Subcutaneous abdominal adipose tissue (tissue), 5 donors: ENCODE measurements at regions not wholly inside any gene's neighbourhood (a gene's known extent, or its start where the extent isn't known, plus 50 kb on each side); places are given as distances from the start of the nearest gene placed in this dataset.

Experiments used
- H3K27ac ChIP-seq: one replicate; pipeline ENCODE4 v1.7.0; 2013; ENCODE audit warnings: low read depth, mild to moderate bottlenecking, inconsistent platforms, low read length, moderate library complexity
- H3K27me3 ChIP-seq, 5 donors: one replicate each; pipeline ENCODE4 v1.7.0; 2013; ENCODE audit warnings: low read length in 5 of 5, inconsistent platforms in 1 of 5; ENCODE audit not compliant: control insufficient read depth in 5 of 5, insufficient read depth in 4 of 5
- H3K36me3 ChIP-seq, 5 donors: one replicate each; pipeline ENCODE4 v1.7.0; 2013; ENCODE audit warnings: low read length in 5 of 5; ENCODE audit not compliant: control insufficient read depth in 5 of 5, insufficient read depth in 5 of 5
- H3K4me1 ChIP-seq, 5 donors: one replicate each; pipeline ENCODE4 v1.7.0; 2013; ENCODE audit warnings: low read length in 5 of 5, mild to moderate bottlenecking in 3 of 5, moderate library complexity in 1 of 5; ENCODE audit not compliant: control insufficient read depth in 5 of 5, insufficient read depth in 5 of 5
- H3K4me3 ChIP-seq, 5 donors: one replicate each; pipeline ENCODE4 v1.7.0; 2013; ENCODE audit warnings: low read length in 5 of 5, low read depth in 1 of 5
- H3K9ac ChIP-seq, 5 donors: one replicate each; pipeline ENCODE4 v1.7.0; 2013; ENCODE audit warnings: low read length in 5 of 5, mild to moderate bottlenecking in 4 of 5, moderate library complexity in 3 of 5
- H3K9me3 ChIP-seq, 5 donors: one replicate each; pipeline ENCODE4 v1.7.0; 2013; ENCODE audit warnings: low read length in 5 of 5; ENCODE audit not compliant: control insufficient read depth in 5 of 5
- donor health status: healthy.
- donor health status: healthy.
- donor health status: healthy.
- donor health status: healthy.
- donor health status: healthy.

- H3K4me1 ChIP-seq, result no peaks in the 10 kb centered on the region
- H3K9ac ChIP-seq, result no peak overlapping the region
- no peak overlapping the region for H3K4me3 ChIP-seq
- H3K27me3 ChIP-seq, result no peaks in the 10 kb centered on the region
- peaks cover 0 to 3% (median 0%) of the 10 kb centered on the region in 5 donors for H3K9me3 ChIP-seq
- no peak overlapping the region for H3K27ac ChIP-seq
- H3K36me3 ChIP-seq, result no peaks in the 10 kb centered on the region
Observed at GRCh38 chr16:64172226-64172625, 949.6 kb downstream of the CDH11 start.

GRCh38 chr16:64171632-64172031, 950.2 kb downstream of the CDH11 start:
- Histone ChIP-seq H3K4me1 (no peaks in the 10 kb centered on the region), H3K9ac (no peak overlapping the region), H3K9me3 (no peaks in the 10 kb centered on the region), H3K4me3 (no peak overlapping the region), H3K36me3 (no peaks in the 10 kb centered on the region), H3K27ac (no peak overlapping the region), H3K27me3 (no peaks in the 10 kb centered on the region)

- Histone ChIP-seq H3K27ac (no peak overlapping the region), H3K27me3 (no peaks in the 10 kb centered on the region), H3K4me3 (no peak overlapping the region), H3K36me3 (no peaks in the 10 kb centered on the region), H3K4me1 (no peaks in the 10 kb centered on the region), H3K9me3 (no peaks in the 10 kb centered on the region), H3K9ac (no peak overlapping the region)
Observed at GRCh38 chr16:64168371-64168770, 953.5 kb downstream of the CDH11 start.

DNA sequence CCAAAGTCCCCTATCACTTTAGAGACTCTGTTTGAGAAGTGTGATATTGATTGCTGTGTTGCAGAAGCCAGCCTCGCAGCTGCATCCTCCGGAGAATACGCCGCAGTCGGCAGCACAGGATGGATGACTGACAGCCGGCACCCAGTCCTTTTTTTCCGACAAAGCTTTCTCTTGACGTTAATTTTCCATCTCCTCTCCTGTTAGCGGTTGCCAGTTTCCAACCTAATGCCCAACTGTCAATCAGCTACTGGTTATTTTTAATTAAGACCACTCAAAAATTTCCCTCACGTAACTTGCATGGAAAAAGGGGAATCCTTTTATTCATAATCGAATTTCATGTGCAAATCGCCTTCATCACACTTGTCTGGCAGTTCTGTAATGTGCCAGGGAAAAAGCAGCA, 953.9 kb downstream of the CDH11 start:
- no peak overlapping the region for H3K27ac ChIP-seq
- H3K9ac ChIP-seq, result no peak overlapping the region
- no peak overlapping the region for H3K4me3 ChIP-seq
- no peaks in the 10 kb centered on the region for H3K4me1 ChIP-seq
- no peaks in the 10 kb centered on the region for H3K36me3 ChIP-seq
- H3K27me3 ChIP-seq, result no peaks in the 10 kb centered on the region
- H3K9me3 ChIP-seq, result no peaks in the 10 kb centered on the region

- Histone ChIP-seq H3K4me3 (no peak overlapping the region), H3K36me3 (no peaks in the 10 kb centered on the region), H3K27ac (no peak overlapping the region), H3K9me3 (no peaks in the 10 kb centered on the region), H3K4me1 (peaks cover 0 to 4% (median 0%) of the 10 kb centered on the region in 5 donors), H3K27me3 (no peaks in the 10 kb centered on the region), H3K9ac (no peak overlapping the region)
Observed at GRCh38 chr16:64165368-64165767, 956.5 kb downstream of the CDH11 start.

GRCh38 chr16:64162613-64163375, 959.1 kb downstream of the CDH11 start:
- H3K27me3 ChIP-seq, result no peaks in the 10 kb centered on the region
- H3K9me3 ChIP-seq, result no peaks in the 10 kb centered on the region
- no peak overlapping the region for H3K27ac ChIP-seq
- no peak overlapping the region for H3K4me3 ChIP-seq
- no peak overlapping the region for H3K9ac ChIP-seq
- peaks cover 0 to 4% (median 0%) of the 10 kb centered on the region in 5 donors for H3K4me1 ChIP-seq
- no peaks in the 10 kb centered on the region for H3K36me3 ChIP-seq

DNA sequence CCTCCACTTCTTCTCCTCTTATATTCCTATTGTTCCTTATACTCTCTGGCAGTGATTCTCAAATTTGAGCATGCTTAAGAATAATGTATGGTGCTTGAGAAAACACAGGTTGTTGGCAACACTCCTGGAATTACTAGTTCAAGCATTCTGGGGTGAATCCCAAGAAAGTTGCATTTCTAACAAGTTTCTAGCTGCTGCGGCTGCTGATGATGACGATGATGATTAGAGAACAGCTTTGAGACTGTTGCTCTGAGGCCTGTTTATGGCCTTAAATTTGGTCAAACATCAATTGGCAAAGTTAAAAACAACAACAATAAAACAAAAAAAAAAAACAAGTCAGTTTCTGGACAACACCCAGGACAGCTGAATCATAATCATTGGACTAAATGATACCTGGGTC, 961.9 kb downstream of the CDH11 start:
- no peak overlapping the region for H3K27ac ChIP-seq
- no peak overlapping the region for H3K9ac ChIP-seq
- H3K36me3 ChIP-seq, result no peaks in the 10 kb centered on the region
- H3K4me1 ChIP-seq, result peaks cover 0 to 4% (median 0%) of the 10 kb centered on the region in 5 donors
- no peaks in the 10 kb centered on the region for H3K27me3 ChIP-seq
- H3K4me3 ChIP-seq, result no peak overlapping the region
- H3K9me3 ChIP-seq, result no peaks in the 10 kb centered on the region

DNA sequence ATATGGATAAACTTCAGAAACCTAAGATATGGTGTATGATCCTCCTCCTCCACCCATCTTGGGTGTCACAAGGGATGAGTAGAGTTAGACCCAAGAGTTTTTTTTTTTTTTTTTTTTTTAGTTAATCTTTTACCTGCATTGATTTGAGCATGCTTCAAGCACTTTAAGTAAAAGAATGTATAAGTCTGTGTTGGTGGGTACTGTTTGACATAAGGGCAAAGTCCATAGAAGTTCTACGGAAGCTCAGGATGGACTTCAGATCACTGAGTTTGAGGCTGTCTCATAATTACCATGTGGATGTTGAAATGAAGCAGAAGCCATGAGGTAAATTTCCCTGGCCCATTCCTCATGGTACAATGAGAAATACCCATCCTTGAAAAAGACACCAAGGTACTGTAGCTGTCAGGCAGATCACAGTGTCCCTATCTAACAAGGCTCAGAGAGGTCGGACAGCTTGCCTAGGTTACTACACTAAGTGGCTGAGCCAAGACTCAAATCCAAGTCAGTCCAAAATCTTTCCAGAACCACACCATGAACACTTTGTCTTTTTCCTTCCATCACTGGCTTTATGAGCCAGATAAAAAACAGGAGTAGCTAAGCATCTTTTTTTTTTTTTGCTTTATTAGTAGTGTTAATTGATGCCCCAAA, 962.8 kb downstream of the CDH11 start:
- no peaks in the 10 kb centered on the region for H3K9me3 ChIP-seq
- no peaks in the 10 kb centered on the region for H3K36me3 ChIP-seq
- no peak overlapping the region for H3K9ac ChIP-seq
- H3K27me3 ChIP-seq, result no peaks in the 10 kb centered on the region
- H3K27ac ChIP-seq, result no peak overlapping the region
- peaks cover 0 to 4% (median 0%) of the 10 kb centered on the region in 5 donors for H3K4me1 ChIP-seq
- H3K4me3 ChIP-seq, result no peak overlapping the region

DNA sequence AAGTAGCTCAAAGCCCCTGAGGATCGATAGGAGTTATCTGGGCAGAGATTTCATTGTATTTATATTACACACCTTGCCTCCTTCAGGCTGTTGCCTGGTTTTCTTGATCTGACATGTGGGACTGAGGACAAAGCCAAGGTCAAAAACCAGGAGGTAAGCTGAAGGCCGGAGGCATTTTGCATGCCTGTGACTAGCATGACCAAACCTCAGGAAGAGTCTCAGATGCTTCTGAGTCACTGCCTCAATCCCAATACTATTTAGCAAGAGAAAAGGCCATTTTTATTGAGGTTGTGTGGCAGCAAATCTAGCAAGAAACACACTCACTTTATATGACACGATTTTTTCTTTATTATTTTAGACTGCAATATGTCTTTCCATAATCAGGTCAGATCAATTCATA, 968.1 kb downstream of the CDH11 start:
- Histone ChIP-seq H3K4me1 (no peaks in the 10 kb centered on the region), H3K4me3 (no peak overlapping the region), H3K27ac (no peak overlapping the region), H3K27me3 (no peaks in the 10 kb centered on the region), H3K9ac (no peak overlapping the region), H3K9me3 (no peaks in the 10 kb centered on the region), H3K36me3 (no peaks in the 10 kb centered on the region)

- Histone ChIP-seq H3K4me3 (no peak overlapping the region), H3K4me1 (no peaks in the 10 kb centered on the region), H3K9ac (no peak overlapping the region), H3K27me3 (no peaks in the 10 kb centered on the region), H3K36me3 (no peaks in the 10 kb centered on the region), H3K27ac (no peak overlapping the region), H3K9me3 (no peaks in the 10 kb centered on the region)
Observed at GRCh38 chr16:64151990-64152767, 969.7 kb downstream of the CDH11 start.
